Cardiac fibroblast (primary cell): ENCODE measurements at regions not wholly inside any gene's neighbourhood (a gene's known extent, or its start where the extent isn't known, plus 50 kb on each side); places are given as distances from the start of the nearest gene placed in this dataset.

Source experiments
- DNase-seq, 2 donors: peaks; one replicate each; pipeline versions ENCODE4 v3.0.0 to v3.0.0-alpha.2; 2010; ENCODE audit warnings: low read depth in 2 of 2
- H3K4me3 ChIP-seq, 2 donors: replicated peaks in 1 of 2; 1 replicate in 1 of 2; 2 replicates in 1 of 2; pipeline ENCODE4 v1.5.1; 2011; ENCODE audit warnings: low read depth in 2 of 2, low read length in 2 of 2, mild to moderate bottlenecking in 2 of 2, moderate library complexity in 1 of 2
- CTCF ChIP-seq: IDR thresholded peaks from one replicate; pipeline ENCODE4 v1.5.1; 2011; ENCODE audit warnings: low read depth, mild to moderate bottlenecking, low read length, inconsistent platforms

DNA sequence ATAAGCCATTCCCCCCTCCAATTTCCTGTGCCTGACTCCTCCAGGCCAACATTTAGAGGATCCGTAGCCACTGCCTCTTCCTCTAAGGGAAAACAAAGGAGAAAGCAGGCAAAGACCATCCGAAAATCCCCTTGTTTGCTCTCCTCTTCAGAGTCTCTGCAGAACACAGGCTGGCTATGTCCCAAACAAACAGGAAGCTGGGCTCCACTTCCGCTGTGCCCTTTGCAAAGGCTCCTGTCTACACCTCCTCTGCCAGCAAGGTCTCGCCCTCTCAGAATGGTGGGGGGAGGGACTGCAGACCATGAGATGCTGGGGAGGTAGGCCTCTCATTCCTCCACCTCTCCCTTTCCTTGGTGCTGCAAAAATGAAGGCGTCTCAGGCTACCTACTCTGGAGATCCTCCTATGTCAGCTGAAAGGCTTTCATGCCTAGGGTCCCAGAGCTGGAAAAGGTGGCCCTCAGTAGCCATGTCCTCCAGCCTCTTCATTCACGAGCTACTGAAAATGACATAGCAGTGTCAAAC, 596.2 kb downstream of the BUD13 start:
- no peak overlapping the region for H3K4me3 ChIP-seq
- TF ChIP-seq CTCF, result no peak
- DNase-seq, result no peak

GRCh38 chr11:116175707-116176106, 597.1 kb downstream of the BUD13 start:
- no peak for TF ChIP-seq CTCF
- no peak for DNase-seq
- no peak overlapping the region for H3K4me3 ChIP-seq

- DNase-seq, result no peak
- no peak overlapping the region for H3K4me3 ChIP-seq
- TF ChIP-seq CTCF, result no peak
Measured at GRCh38 chr11:116173941-116174911, 598.6 kb downstream of the BUD13 start.

- no peak for TF ChIP-seq CTCF
- no peak overlapping the region for H3K4me3 ChIP-seq
- no peak for DNase-seq
Measured at GRCh38 chr11:116173506-116173905, 599.3 kb downstream of the BUD13 start.

DNA sequence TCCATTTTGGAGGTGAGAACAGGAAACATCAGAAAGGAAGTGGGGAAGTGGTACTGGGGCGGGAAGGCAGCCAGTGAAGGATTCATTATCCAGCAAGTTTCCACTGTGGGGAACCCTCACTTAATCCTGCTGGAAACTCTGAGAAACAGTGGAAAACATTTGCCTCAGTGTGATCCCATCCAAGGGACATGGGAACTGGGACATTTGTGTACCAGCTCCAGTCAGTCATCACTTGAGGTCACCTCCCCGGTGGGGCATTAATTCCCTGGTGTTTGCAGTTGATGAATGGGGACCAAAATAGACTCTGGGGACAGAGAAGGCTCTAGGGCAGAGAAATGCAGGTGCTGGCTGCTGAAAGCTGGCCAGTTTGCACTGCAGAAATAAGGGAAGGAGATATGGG, 599.9 kb downstream of the BUD13 start:
- no peak for DNase-seq
- no peak for TF ChIP-seq CTCF
- no peak overlapping the region for H3K4me3 ChIP-seq

DNA sequence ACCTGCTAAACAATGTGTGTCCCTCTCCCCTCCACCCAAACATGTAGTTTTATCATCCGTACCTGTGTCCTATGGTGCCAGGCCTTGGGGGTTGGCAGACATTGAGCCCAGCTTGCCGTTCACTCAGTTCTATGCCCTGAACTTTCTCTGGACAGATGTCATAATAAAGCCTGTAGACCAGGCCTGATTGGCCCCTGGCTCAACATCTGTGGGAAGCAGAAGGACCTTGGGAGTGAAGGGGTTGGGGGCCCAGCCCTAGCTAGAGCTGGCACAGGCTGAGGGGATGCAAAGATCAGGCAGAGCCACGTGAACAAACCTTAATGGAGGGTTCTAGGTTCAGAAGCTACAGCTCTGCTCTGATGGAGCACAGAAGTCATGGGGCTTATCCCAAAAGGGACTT, 600.6 kb downstream of the BUD13 start:
- no peak for TF ChIP-seq CTCF
- DNase-seq, result no peak
- H3K4me3 ChIP-seq, result no peak overlapping the region
